ENCODE measurements at regions not wholly inside any gene's neighbourhood (a gene's known extent, or its start where the extent isn't known, plus 50 kb on each side); places are given as distances from the start of the nearest gene placed in this dataset.

GRCh38 chr2:14551069-14551468 lies 81.4 kb upstream of the LRATD1 start:
- Histone ChIP-seq H4K20me1 (ENCODE audit: insufficient read depth, low read length) (no peaks in the 10 kb centered on the region), H3K27ac (ENCODE audit: low read length) (no peak overlapping the region), H3K27me3 (ENCODE audit: insufficient read depth, low read length, poor library complexity) (no peaks in the 10 kb centered on the region), H3K4me3 (ENCODE audit: low read depth in 1 of 2, low read length in 2 of 2) (no peak overlapping the region), H3K36me3 (ENCODE audit: insufficient read depth, low read length) (no peaks in the 10 kb centered on the region), H3K4me2 (ENCODE audit: insufficient read depth, low read length) (no peak overlapping the region), H3K9ac (ENCODE audit: low read depth, low read length) (no peak overlapping the region), H3K4me1 (ENCODE audit: insufficient read depth, low read length) (no peaks in the 10 kb centered on the region), H2AFZ (ENCODE audit: low read depth, low read length) (no peak overlapping the region), H3K79me2 (ENCODE audit: insufficient read depth, low read length) (no peaks in the 10 kb centered on the region), H3K9me3 (ENCODE audit: insufficient read depth, low read length, severe bottlenecking) (no peaks in the 10 kb centered on the region)
- no peak for ATAC-seq (ENCODE audit: insufficient read depth, low read depth)
- DNase-seq: no peak
- TF ChIP-seq EZH2 (IDR thresholded peaks at IDR 0.05; ENCODE audit: borderline replicate concordance, low read depth, low read length, severe bottlenecking): no peak
- TF ChIP-seq, protein P1, sequence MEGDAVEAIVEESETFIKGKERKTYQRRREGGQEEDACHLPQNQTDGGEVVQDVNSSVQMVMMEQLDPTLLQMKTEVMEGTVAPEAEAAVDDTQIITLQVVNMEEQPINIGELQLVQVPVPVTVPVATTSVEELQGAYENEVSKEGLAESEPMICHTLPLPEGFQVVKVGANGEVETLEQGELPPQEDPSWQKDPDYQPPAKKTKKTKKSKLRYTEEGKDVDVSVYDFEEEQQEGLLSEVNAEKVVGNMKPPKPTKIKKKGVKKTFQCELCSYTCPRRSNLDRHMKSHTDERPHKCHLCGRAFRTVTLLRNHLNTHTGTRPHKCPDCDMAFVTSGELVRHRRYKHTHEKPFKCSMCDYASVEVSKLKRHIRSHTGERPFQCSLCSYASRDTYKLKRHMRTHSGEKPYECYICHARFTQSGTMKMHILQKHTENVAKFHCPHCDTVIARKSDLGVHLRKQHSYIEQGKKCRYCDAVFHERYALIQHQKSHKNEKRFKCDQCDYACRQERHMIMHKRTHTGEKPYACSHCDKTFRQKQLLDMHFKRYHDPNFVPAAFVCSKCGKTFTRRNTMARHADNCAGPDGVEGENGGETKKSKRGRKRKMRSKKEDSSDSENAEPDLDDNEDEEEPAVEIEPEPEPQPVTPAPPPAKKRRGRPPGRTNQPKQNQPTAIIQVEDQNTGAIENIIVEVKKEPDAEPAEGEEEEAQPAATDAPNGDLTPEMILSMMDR (IDR thresholded peaks at IDR 0.05; ENCODE audit: borderline replicate concordance, extremely low read depth, low read length, poor library complexity, severe bottlenecking): no peak

DNA sequence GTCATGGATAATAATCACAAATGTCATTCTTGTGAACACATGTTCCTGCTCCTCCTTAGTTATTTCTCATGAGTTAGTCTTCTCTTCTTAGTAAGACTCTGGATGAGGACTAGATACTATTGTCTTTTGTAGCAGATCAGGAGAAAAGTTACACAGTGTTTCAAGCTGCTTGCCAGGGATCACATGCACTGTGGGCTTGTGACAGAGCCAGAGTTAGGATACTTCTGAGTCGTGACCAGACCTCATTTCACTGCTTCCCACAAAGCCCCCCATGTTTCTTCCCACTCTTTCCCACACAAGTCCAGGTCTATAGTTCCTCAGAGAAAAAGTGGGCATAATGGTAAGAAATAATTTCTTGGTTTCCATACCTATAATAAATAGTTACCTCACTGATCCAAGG lies 80.2 kb upstream of the LRATD1 start:
- ATAC-seq (ENCODE audit: insufficient read depth, low read depth): no peak
- TF ChIP-seq, protein P1 (IDR thresholded peaks at IDR 0.05; ENCODE audit: borderline replicate concordance, extremely low read depth, low read length, poor library complexity, severe bottlenecking): no peak
- TF ChIP-seq EZH2 (IDR thresholded peaks at IDR 0.05; ENCODE audit: borderline replicate concordance, low read depth, low read length, severe bottlenecking): no peak
- Histone ChIP-seq H3K4me1 (ENCODE audit: insufficient read depth, low read length) (no peaks in the 10 kb centered on the region), H3K9me3 (ENCODE audit: insufficient read depth, low read length, severe bottlenecking) (no peaks in the 10 kb centered on the region), H3K4me2 (ENCODE audit: insufficient read depth, low read length) (no peak overlapping the region), H3K79me2 (ENCODE audit: insufficient read depth, low read length) (no peaks in the 10 kb centered on the region), H2AFZ (ENCODE audit: low read depth, low read length) (no peak overlapping the region), H3K9ac (ENCODE audit: low read depth, low read length) (no peak overlapping the region), H3K27ac (ENCODE audit: low read length) (no peak overlapping the region), H3K4me3 (ENCODE audit: low read depth in 1 of 2, low read length in 2 of 2) (no peak overlapping the region), H4K20me1 (ENCODE audit: insufficient read depth, low read length) (no peaks in the 10 kb centered on the region), H3K27me3 (ENCODE audit: insufficient read depth, low read length, poor library complexity) (no peaks in the 10 kb centered on the region), H3K36me3 (ENCODE audit: insufficient read depth, low read length) (no peaks in the 10 kb centered on the region)
- DNase-seq: no peak

GRCh38 chr2:14552818-14553217 lies 79.7 kb upstream of the LRATD1 start:
- no peaks in the 10 kb centered on the region for H3K36me3 ChIP-seq (ENCODE audit: insufficient read depth, low read length)
- no peaks in the 10 kb centered on the region for H3K4me1 ChIP-seq (ENCODE audit: insufficient read depth, low read length)
- no peak overlapping the region for H3K27ac ChIP-seq (ENCODE audit: low read length)
- H3K4me2 ChIP-seq (ENCODE audit: insufficient read depth, low read length): no peak overlapping the region
- H3K79me2 ChIP-seq (ENCODE audit: insufficient read depth, low read length): no peaks in the 10 kb centered on the region
- H3K4me3 ChIP-seq (ENCODE audit: low read depth in 1 of 2, low read length in 2 of 2): no peak overlapping the region
- no peaks in the 10 kb centered on the region for H4K20me1 ChIP-seq (ENCODE audit: insufficient read depth, low read length)
- H3K9me3 ChIP-seq (ENCODE audit: insufficient read depth, low read length, severe bottlenecking): no peaks in the 10 kb centered on the region
- H3K9ac ChIP-seq (ENCODE audit: low read depth, low read length): no peak overlapping the region
- TF ChIP-seq EZH2 (IDR thresholded peaks at IDR 0.05; ENCODE audit: borderline replicate concordance, low read depth, low read length, severe bottlenecking): no peak
- H2AFZ ChIP-seq (ENCODE audit: low read depth, low read length): no peak overlapping the region
- H3K27me3 ChIP-seq (ENCODE audit: insufficient read depth, low read length, poor library complexity): no peaks in the 10 kb centered on the region
- DNase-seq (no peak), ATAC-seq (ENCODE audit: insufficient read depth, low read depth) (no peak)

DNA sequence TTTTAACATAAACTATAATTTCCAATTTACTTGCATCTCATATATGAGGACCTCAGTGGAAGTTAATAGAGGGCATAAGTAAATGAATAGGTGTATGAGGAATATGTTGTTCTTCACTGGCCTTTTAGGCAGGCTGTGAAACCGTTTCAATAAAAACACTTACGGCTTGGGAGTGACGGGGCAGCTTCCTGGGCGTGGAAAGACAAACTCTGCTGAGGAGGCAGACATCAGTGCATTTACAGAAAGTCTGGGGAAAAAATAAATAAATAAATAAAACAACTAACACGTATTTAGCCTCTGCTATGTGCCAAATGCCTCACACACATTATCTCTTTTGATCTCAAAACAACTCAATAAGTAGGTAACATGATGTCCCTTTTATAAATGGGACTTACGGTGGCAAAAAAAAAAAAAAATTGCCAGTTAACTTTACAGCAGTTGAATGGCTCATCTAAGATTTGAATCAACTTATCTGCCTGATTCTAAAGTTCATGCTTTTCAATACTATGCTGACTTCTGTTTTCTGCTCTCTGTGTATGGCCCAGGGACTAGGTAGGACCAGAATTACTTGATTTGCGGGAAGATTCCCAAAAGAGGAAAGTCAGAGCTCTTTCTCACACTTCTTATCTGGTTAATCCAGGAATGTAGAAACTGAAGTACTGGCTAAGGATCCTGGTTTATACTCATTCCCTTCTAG lies 77.5 kb upstream of the LRATD1 start:
- ATAC-seq (ENCODE audit: insufficient read depth, low read depth) (no peak), DNase-seq (no peak)
- H2AFZ ChIP-seq (ENCODE audit: low read depth, low read length): no peak overlapping the region
- H3K9me3 ChIP-seq (ENCODE audit: insufficient read depth, low read length, severe bottlenecking): no peaks in the 10 kb centered on the region
- no peak overlapping the region for H3K9ac ChIP-seq (ENCODE audit: low read depth, low read length)
- no peaks in the 10 kb centered on the region for H4K20me1 ChIP-seq (ENCODE audit: insufficient read depth, low read length)
- H3K27ac ChIP-seq (ENCODE audit: low read length): no peak overlapping the region
- H3K4me2 ChIP-seq (ENCODE audit: insufficient read depth, low read length): no peak overlapping the region
- H3K4me3 ChIP-seq (ENCODE audit: low read depth in 1 of 2, low read length in 2 of 2): no peak overlapping the region
- TF ChIP-seq, protein P1 (IDR thresholded peaks at IDR 0.05; ENCODE audit: borderline replicate concordance, extremely low read depth, low read length, poor library complexity, severe bottlenecking): no peak
- no peak for TF ChIP-seq EZH2 (IDR thresholded peaks at IDR 0.05; ENCODE audit: borderline replicate concordance, low read depth, low read length, severe bottlenecking)
- H3K27me3 ChIP-seq (ENCODE audit: insufficient read depth, low read length, poor library complexity): no peaks in the 10 kb centered on the region
- H3K4me1 ChIP-seq (ENCODE audit: insufficient read depth, low read length): no peaks in the 10 kb centered on the region
- H3K36me3 ChIP-seq (ENCODE audit: insufficient read depth, low read length): no peaks in the 10 kb centered on the region
- H3K79me2 ChIP-seq (ENCODE audit: insufficient read depth, low read length): no peaks in the 10 kb centered on the region
